ENCODE measurements at regions not wholly inside any gene's neighbourhood (a gene's known extent, or its start where the extent isn't known, plus 50 kb on each side); places are given as distances from the start of the nearest gene placed in this dataset.

DNA sequence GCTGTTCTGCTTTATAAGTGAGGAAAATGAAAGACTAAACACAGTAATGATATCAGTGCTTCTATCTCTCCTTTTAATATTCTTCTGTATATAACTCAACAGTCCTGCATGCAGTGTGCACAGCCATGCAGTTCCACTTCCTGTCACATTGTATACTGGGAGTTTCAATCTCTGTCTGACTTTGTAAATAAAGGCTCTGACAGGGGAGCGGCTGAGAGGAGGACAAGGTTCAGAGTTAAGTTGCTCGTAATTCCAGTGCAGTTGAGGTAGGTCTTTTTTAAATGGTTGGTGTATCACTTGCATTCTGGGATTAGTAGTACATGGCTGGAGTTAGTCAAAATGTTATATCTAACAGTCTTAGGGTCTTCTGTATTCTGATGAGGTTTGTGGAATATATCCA, 264.5 kb downstream of the OLFM3 start:
- DNase-seq = no peak

DNA sequence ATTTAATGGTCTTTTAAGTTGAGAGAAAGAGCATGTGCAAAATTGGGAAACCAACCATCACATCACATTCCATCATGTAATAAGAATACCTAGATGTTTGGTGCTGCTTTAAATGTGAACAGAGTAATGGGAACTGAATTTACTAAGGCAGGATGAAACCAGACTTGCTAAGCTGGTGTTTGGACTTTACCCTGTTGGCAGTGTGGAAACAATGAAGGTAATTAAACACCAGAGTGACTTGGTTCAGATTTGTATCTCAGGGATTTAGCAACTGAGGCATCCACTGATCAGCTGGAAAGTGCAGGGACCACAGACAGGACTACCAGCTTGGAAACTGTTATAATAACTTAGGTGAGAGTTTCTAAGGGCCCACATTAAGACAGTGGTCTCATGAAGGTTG, 263.4 kb downstream of the OLFM3 start:
- DNase-seq = no peak

DNA sequence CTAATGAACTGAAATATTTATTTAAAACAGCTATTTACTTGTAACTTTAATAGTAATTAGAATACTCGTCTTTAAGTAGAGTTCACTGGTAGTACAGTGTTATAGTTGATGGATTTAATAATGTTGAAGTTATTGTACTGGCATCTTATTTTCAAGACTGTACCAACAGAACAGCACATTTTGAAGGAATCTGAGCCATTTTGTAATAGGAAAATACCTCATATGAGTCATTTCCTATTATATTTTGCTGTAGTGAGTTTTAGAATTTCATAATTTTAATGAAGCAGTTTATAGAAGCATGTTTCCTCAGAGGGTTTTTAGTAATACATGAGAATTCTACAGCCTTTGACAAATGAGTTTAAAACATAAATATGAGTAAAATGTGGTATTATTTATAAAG, 258.3 kb downstream of the OLFM3 start:
- no peak for DNase-seq

DNA sequence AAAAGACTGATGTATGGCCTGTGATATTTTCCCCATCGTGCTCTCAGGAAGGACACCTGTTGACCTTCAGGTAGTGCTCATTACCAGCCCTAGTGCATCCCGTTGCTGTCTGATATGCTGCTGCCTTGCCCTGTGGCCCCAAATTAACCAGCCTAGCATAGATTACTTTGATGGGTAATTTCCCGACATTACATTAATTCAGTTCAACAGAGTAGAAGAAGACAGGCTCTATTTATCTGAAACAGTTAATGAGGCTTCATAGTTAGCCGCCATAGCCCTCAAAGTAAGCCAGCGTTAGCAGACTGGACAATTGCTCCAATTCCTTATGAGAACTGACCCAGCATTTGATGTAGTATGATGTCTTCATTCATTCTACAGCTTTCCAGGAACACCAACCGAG, 257.6 kb downstream of the OLFM3 start:
- no peak for DNase-seq

DNA sequence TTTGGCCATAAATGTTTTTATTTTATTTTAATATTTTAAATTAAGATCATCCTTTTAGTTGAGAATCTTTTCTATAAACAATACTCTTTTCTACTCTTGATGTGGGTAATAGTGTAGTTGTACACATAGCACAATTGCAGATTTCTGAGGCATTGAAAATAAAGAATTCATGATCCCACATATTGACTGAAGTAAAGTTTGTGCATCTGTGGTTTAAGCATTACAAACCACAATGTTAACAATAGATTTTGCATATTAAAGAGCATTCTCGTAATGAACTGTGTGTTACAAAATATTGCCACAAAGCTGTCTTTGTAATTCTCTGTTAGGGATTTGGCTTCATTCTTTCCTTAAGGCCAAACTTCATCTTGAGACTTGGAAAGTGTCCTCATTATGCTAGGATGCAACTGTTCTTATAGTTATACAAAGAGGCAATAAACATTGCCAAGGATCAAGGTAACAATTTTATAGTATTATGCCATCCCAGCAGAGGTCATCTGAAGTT, 256.8 kb downstream of the OLFM3 start:
- DNase-seq = no peak

DNA sequence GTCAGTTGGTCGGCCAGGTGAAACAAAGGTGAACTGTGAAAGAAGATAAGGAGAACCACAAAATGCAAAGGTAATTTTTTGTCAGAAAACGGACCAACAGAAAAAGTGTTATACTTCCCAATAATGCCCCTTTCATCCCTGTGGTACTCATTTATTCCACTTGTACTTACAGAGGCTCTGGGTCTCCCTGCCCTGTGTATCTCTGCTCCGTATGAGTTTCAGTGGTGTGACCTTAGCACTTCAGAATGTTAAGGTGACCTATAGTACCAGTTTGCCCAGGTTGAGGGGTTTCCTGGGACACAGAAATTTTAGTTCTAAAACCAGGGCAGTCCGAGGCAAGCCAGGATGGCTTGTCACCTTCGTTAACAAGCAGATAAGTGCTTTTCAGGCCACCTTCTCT, 254.8 kb downstream of the OLFM3 start:
- DNase-seq = no peak

DNA sequence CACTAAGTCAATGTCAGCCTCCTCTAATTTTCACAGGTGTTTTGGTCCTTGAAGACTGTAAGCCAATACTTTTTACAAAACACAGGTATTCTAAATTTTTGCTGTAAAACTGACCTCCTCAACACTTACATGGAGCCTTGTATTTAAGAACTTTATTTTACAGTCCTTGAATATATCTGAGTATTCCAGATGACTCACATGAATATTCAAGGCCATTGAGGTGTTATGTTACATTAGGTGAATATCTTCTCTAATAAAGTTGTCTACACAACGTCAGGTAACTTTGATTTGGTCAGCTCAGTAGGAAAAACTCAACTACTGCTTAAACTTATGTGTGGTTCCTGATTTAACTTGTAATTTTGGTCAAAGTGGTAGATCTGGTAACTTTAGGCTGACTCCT, 254.2 kb downstream of the OLFM3 start:
- no peak for DNase-seq

DNA sequence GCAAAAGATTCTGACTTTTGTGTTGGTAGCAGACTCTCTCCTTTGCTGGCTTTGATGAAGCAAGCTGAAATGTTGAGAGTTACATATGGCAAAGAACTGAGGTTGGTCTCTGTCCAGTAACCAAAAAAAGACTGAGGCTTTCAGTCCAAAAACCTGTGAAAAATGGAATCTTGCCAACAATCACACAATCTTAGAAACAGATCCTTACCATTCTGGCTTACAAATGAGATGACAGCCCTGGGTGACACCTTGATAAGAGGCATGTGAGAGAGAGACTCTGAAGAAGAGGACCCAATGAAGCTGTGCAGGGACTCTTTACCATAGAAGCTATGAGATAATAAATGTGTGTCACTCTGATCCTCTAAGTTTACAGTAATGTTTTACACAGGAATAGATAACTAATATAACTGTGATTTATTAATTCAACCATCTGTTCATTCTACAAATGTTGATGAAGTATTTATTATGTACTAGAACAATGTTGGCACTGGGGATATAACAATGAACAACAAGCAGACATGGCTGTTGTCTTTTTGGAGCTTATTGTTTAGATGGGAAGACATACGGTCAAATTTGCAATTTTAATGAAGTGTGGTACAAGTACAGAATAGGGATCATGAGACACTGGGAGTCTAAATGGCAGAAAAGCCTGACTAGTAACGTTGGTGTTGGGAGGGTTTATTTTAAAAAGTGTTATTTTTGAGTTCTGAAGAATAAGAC, 251.0 kb downstream of the OLFM3 start:
- DNase-seq = no peak

DNA sequence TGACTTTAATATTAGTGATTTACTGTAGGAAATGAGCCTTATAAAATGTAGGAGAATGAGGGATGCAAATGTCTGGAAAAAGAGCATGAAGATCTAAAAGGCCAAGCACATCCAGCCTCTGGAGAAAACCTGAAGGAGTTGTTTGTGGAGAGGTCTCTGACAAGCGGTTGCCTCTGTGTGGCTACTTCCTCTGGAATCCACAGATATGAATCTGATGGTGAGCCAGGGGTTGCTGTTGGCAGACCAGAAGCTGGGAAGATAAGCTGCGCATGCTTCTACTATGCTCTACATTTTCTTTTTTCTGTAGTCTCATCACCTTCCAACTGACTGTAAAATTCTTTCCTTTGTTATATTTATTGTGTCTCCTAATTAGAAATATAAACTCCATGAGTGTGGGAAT, 248.6 kb downstream of the OLFM3 start:
- no peak for DNase-seq
